ENCODE measurements at regions not wholly inside any gene's neighbourhood (a gene's known extent, or its start where the extent isn't known, plus 50 kb on each side); places are given as distances from the start of the nearest gene placed in this dataset.

- Histone ChIP-seq H3K4me2 (ENCODE audit: low read depth, low read length, poor library complexity, severe bottlenecking) (no peak overlapping the region), H3K4me3 (ENCODE audit: insufficient read depth, low read length, poor library complexity, severe bottlenecking) (no peak overlapping the region), H2AFZ (ENCODE audit: low read depth, low read length, severe bottlenecking) (no peak overlapping the region), H3K9ac (ENCODE audit: low read length) (no peak overlapping the region), H3K9me3 (ENCODE audit: insufficient read depth, low read length) (no peaks in the 10 kb centered on the region), H3K36me3 (ENCODE audit: low read length) (no peaks in the 10 kb centered on the region), H3K27ac (ENCODE audit: low read depth, low read length) (no peak overlapping the region), H3F3A (ENCODE audit: insufficient read depth) (no peaks in the 10 kb centered on the region), H3K9me2 (replicated peaks; ENCODE audit: insufficient read depth, low read length) (no peaks in the 10 kb centered on the region), H4K20me1 (ENCODE audit: low read depth, low read length) (no peaks in the 10 kb centered on the region), H3K79me2 (ENCODE audit: insufficient read depth, low read length) (no peaks in the 10 kb centered on the region), H3K27me3 (ENCODE audit: low read length) (no peaks in the 10 kb centered on the region)
- no peak for TF ChIP-seq EZH2phosphoT487 (conservative IDR thresholded peaks at IDR 0.05; ENCODE audit: low read length)
- TF ChIP-seq, protein P1, sequence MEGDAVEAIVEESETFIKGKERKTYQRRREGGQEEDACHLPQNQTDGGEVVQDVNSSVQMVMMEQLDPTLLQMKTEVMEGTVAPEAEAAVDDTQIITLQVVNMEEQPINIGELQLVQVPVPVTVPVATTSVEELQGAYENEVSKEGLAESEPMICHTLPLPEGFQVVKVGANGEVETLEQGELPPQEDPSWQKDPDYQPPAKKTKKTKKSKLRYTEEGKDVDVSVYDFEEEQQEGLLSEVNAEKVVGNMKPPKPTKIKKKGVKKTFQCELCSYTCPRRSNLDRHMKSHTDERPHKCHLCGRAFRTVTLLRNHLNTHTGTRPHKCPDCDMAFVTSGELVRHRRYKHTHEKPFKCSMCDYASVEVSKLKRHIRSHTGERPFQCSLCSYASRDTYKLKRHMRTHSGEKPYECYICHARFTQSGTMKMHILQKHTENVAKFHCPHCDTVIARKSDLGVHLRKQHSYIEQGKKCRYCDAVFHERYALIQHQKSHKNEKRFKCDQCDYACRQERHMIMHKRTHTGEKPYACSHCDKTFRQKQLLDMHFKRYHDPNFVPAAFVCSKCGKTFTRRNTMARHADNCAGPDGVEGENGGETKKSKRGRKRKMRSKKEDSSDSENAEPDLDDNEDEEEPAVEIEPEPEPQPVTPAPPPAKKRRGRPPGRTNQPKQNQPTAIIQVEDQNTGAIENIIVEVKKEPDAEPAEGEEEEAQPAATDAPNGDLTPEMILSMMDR (IDR thresholded peaks at IDR 0.05; ENCODE audit: insufficient read depth, low read length, poor library complexity, severe bottlenecking): no peak
These were observed 89.6 kb downstream of the ELAPOR2 start for GRCh38 chr7:86969865-86970264.

- no peaks in the 10 kb centered on the region for H3K27me3 ChIP-seq (ENCODE audit: low read length)
- no peaks in the 10 kb centered on the region for H3K36me3 ChIP-seq (ENCODE audit: low read length)
- no peak overlapping the region for H3K27ac ChIP-seq (ENCODE audit: low read depth, low read length)
- no peaks in the 10 kb centered on the region for H4K20me1 ChIP-seq (ENCODE audit: low read depth, low read length)
- no peak overlapping the region for H2AFZ ChIP-seq (ENCODE audit: low read depth, low read length, severe bottlenecking)
- H3F3A ChIP-seq (ENCODE audit: insufficient read depth): no peaks in the 10 kb centered on the region
- no peak overlapping the region for H3K4me2 ChIP-seq (ENCODE audit: low read depth, low read length, poor library complexity, severe bottlenecking)
- no peaks in the 10 kb centered on the region for H3K79me2 ChIP-seq (ENCODE audit: insufficient read depth, low read length)
- H3K4me3 ChIP-seq (ENCODE audit: insufficient read depth, low read length, poor library complexity, severe bottlenecking): no peak overlapping the region
- H3K9me2 ChIP-seq (replicated peaks; ENCODE audit: insufficient read depth, low read length): no peaks in the 10 kb centered on the region
- no peak overlapping the region for H3K9ac ChIP-seq (ENCODE audit: low read length)
- TF ChIP-seq, protein P1 (IDR thresholded peaks at IDR 0.05; ENCODE audit: insufficient read depth, low read length, poor library complexity, severe bottlenecking): no peak
- TF ChIP-seq EZH2phosphoT487 (conservative IDR thresholded peaks at IDR 0.05; ENCODE audit: low read length): no peak
- no peaks in the 10 kb centered on the region for H3K9me3 ChIP-seq (ENCODE audit: insufficient read depth, low read length)
These were observed 90.8 kb downstream of the ELAPOR2 start for GRCh38 chr7:86968618-86969017.

- no peak overlapping the region for H3K9ac ChIP-seq (ENCODE audit: low read length)
- no peaks in the 10 kb centered on the region for H3F3A ChIP-seq (ENCODE audit: insufficient read depth)
- no peaks in the 10 kb centered on the region for H3K9me2 ChIP-seq (replicated peaks; ENCODE audit: insufficient read depth, low read length)
- no peaks in the 10 kb centered on the region for H3K36me3 ChIP-seq (ENCODE audit: low read length)
- H3K4me2 ChIP-seq (ENCODE audit: low read depth, low read length, poor library complexity, severe bottlenecking): no peak overlapping the region
- H4K20me1 ChIP-seq (ENCODE audit: low read depth, low read length): no peaks in the 10 kb centered on the region
- no peaks in the 10 kb centered on the region for H3K79me2 ChIP-seq (ENCODE audit: insufficient read depth, low read length)
- no peak overlapping the region for H3K4me3 ChIP-seq (ENCODE audit: insufficient read depth, low read length, poor library complexity, severe bottlenecking)
- no peaks in the 10 kb centered on the region for H3K27me3 ChIP-seq (ENCODE audit: low read length)
- no peaks in the 10 kb centered on the region for H3K9me3 ChIP-seq (ENCODE audit: insufficient read depth, low read length)
- H3K27ac ChIP-seq (ENCODE audit: low read depth, low read length): no peak overlapping the region
- TF ChIP-seq, protein P1 (IDR thresholded peaks at IDR 0.05; ENCODE audit: insufficient read depth, low read length, poor library complexity, severe bottlenecking): no peak
- no peak for TF ChIP-seq EZH2phosphoT487 (conservative IDR thresholded peaks at IDR 0.05; ENCODE audit: low read length)
- H2AFZ ChIP-seq (ENCODE audit: low read depth, low read length, severe bottlenecking): no peak overlapping the region
These were observed 92.5 kb downstream of the ELAPOR2 start for GRCh38 chr7:86966916-86967315.
